Hematopoietic multipotent progenitor cell (in vitro differentiated cells): ENCODE measurements at regions not wholly inside any gene's neighbourhood (a gene's known extent, or its start where the extent isn't known, plus 50 kb on each side); places are given as distances from the start of the nearest gene placed in this dataset.

Source experiments
- DNase-seq, 3 donors: peaks; one replicate each; pipeline ENCODE4 v3.0.0-alpha.2; 2011 to 2015; ENCODE audit warnings: low read depth in 2 of 3, low spot score in 2 of 3

DNA sequence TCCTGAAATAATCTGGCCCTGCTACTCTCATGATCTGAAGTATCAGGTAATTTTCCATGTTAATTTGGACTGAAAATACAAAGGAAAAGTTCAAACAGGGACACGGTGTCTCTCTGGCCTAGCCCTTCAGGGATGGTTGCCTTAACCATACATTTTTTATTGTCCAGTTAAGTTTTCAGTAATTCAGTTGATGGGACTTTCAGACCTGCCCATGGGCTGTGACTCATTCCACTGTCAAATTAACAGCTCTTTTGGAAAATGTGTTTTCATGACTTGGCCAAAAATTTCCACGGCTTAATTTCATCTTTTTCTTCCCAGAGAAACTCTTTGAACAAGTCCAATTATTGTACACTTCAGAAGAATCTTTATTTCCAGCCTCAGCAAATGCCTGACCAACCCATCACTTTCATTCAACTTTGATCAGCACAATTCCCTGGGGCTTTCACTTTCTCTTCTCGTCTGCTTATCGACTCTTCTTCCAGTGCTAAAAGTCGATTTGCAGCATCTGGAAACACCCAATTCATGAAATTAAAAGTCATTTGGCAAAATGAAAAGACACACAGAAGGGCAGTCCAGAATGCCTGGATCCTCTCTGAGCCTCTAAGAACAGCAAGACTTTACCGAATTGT lies 293.9 kb downstream of the RAB28 start:
- no peak for DNase-seq

DNA sequence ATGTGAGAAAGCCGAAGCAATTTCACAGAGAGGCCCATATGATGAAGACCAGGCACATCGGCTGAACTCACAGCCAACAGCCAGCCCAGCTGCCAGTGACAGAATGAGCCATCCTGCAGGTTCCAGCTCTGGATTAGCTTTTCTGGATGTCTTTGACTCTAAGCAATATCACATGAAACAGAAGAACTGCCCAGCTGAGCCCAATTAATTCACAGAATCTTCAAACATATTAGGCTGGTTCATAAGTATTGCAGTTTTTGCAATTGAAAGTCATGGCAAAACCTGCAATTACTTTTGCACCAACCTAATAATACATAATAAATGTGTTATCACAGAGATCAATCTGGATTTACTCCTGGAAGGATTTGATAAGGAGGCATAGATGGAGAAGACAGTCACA lies 299.9 kb downstream of the RAB28 start:
- no peak for DNase-seq

DNA sequence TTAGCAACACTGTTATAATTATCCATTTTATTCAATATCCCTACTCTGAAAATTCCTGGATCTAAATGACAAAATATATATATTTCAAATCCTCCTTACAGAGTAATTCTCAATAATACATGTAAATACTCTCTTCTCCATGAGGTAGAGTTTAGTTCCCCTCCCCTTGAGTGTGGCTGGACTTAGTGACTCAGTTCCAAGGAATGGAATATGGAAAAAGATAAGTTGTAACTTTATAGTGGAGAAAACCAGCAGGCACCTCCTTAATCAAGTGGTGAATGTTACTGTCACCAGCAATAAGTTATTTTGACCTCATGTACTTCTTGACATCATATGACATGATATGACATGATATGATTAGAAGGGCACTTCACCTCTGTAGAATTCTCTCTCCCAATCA lies 302.0 kb downstream of the RAB28 start:
- no peak for DNase-seq

DNA sequence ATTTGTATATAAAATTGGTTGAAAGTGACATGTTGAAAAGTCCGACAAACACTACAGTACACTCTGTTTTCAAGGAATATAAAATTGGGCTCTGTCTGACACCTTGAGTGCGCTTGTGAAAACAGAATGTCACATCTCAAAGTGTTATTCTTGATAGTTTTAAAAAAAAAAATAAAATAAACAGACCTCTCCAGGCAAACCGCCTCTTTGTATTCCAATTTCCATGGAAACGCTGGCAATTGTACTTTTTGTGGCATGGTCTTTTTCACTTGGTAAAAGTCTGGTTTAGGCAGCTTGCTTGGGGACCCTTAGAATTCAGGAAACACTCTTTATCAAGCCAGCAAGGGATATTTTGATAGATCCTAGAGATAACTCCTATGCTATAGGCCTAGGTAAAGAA lies 302.5 kb downstream of the RAB28 start:
- no peak for DNase-seq

DNA sequence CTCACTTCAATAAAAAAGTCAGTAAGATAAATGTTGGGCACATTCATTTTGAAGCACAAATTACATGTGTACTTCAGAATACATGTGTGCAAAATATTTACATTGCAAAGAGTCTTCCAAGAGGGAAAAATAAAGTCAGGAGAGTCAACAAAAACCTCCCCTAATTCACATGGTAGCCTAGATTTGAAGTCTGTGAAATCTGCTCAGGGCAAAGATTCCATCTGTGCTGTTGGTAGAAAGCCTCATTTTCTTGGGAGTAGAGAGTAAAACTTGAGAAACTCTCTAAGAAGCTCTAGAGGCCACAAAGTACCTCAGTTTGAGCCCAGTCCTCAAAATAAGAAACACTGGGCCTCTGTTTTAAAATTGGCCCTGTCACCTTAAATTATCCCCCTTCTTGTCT lies 303.4 kb downstream of the RAB28 start:
- DNase-seq = no peak

DNA sequence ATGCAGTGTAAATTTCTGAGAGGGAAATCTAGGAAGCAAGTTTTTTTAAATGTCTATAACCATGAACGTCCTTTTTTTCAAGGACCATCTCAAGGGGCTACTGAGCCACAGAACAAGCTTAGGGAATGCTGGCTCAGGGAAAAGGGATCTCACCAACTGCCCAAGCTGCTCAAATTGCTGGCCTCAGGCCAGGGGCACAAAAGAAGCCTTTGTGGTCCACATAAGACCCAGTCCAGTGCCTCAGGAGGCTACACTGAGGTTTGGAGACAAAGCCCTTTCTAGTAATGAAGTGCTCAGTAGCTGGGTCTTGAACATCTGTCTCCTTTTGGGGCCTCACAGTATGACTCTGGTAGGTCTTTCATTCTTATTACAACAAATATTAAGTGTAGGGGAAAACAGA lies 305.5 kb downstream of the RAB28 start:
- no peak for DNase-seq

DNA sequence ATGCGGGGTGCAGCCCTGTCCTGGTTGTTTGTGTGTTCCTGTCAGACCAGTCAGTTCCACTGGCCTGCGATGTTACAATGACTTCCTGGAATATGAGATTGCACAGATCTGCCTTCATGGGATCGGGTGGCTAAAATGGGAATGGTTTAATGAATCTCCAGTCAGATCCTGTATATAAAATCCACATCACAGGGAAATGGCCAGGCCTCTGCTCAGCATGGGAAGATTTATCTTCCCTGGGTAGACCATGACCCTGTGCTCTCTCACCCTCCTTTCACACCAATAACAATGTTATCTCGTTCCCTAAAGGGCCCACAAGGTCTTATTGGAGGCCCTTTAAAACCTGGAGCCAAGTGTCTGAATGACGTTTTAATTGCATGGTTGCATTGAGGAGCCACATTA lies 307.4 kb downstream of the RAB28 start:
- no peak for DNase-seq

DNA sequence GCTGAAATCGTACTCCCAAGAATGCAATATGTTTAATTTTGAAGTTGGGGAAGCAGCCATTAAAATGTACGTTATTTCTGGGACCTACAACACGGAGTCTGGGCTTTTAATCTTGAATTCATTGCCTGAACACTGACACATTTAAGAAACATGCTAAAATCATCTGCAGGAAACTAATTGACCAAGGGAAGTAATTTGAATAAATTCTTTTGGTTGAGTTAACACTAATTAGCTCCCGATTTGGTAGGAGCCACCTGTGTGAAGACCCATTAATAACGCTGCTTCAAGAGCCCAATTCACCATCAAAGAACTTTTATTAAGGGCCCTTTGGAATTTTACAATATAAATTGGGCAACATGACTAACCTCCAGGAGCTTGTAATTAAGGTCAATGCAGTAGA lies 309.2 kb downstream of the RAB28 start:
- no peak for DNase-seq

DNA sequence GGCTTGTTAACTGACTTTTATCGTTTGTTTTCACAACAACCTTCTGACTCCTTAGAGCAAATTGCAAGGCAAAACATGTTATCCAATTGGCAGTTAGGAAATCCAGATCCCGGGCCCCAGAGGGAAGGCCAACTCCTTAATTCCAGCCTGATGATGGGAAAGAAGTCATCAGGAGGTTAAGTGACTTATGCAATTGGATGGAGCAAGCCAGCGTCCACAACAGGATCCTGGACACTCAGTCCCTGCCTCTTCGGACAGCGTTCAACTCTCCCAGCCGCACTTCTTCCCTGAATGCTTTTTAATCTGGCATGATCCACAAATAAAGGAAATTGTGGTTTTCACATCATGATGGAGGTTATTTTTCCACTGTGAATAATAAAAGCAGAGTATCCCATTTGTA lies 310.1 kb downstream of the RAB28 start:
- DNase-seq = no peak

DNA sequence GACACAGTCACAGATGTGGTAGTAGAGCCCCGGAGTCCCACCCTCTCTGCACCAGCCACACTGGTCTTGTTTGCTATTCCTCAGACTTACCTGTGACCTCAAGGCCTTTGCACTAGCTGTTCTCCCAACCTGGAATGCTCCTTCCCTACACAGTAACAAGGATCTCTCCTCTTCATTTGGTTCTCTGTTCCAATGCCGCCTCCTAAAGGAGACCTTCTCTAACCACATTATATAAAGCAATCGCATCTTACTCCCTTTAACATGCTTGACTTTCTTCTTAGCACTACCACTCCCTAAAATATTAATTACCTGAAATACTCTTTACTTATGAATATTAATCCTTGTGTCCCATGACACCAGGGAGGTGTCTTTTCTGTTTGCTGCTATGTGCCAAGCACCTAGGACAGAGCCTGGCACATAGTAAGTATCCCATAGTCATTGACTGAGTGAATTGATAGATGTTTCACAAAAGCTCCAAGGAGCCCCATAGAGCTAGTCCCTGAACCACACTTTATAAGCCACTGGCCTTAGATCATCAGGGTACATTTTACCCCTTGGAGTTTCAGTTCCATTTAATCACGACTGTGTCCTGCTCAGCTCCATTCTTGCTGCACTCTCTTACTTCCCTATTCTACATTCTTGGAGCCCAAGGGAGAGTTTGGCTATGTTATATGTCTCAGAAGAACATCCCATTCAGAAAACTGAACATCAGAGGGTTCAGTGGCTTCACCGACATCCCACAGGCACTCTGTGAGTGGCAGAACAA lies 312.7 kb downstream of the RAB28 start:
- DNase-seq = no peak

DNA sequence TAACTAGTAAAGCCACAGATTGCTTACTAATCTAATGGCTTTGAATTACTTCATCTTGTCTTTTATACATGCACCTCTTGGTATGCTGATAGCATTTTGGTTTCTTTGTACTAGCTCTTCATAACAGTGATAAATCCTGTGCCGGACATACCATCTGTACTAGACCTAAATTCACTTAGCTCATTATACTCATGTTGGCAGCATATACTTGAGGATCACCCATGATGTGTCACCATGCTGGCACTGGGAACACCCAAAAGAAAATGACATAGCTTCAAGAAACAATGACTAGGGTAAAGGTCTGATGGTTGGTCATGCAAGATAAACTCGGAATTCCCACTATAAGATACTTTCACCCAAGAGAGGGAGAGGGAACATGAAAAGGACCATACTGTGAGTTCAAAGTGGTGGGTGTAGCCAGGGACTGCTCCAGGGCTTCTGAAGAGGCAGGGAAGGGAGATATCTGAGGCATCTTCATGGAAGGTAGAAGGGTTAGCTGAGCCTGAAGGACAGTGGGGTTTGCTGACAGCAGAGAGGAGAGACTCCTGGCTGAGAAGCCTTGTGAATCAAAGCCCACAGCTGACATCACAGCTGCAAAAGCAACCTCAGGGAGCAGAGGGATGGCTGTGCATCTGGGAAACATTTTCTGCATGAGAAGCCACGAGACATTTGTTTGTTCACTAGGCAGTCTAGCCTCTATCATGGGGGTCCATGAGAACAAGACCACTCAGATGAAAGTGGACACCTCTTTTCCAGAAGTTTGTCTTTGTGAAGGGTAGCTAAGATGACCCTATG lies 314.2 kb downstream of the RAB28 start:
- DNase-seq = no peak

DNA sequence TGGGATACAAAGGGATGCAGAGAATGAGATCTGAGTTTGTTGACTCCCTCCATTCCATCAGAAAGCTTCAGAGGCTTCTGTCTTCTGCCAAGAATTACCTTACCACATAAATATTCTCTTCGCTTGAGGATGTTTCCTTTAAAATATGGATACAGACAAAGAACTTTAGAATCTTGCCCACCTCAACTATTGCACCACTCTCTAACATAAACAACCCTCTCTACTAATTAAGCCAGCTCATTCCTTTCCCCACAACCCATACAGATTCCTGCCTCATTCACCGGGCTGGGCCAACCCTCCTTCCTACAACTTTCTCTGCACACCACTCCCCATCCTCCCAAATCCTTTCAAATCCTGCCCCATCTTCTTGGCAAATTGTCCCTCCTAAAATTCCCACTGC lies 315.8 kb downstream of the RAB28 start:
- DNase-seq = no peak

DNA sequence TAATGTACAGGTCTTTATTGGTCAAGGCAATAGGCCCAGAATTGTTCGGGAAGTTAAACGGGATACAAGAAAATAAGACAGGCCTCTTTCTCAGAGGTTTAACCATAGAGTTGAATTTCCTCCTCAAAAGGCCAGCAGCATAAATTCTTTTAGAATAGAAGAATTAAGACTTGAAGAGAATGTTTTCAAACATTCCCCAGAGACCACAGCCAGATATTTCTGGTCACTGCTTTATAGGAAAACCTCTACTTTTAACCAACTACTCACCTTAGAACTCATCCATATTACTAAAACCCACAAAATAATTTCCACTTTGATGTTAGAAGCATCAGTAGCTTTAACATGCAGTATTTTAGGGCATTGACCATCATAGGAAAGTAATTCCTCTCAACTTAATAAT lies 317.9 kb downstream of the RAB28 start:
- DNase-seq = no peak

DNA sequence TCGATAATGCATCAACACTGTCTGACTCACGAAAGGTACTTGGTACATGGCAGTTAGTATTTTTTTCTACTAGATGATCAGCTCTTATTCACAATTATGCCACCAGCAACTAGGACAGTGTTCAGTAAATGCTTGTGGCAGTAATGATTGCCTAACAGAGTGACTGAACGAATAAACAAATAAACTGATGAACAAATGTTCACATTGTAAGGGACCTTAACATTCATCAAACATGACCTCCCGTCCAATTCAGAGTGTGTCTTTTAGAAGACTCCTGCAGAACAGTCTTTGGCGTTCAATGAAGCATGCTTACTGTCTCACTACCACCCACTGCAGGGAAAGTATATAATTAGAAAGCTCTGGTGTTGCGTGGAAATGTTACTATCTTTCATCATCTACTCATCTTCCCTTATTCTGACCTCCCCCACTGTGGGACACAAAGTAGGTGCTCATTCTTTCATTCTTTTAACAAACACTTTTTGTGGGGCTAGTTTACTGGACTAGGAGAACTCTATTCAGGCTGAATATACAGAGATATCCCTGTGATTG lies 319.3 kb downstream of the RAB28 start:
- DNase-seq = no peak

DNA sequence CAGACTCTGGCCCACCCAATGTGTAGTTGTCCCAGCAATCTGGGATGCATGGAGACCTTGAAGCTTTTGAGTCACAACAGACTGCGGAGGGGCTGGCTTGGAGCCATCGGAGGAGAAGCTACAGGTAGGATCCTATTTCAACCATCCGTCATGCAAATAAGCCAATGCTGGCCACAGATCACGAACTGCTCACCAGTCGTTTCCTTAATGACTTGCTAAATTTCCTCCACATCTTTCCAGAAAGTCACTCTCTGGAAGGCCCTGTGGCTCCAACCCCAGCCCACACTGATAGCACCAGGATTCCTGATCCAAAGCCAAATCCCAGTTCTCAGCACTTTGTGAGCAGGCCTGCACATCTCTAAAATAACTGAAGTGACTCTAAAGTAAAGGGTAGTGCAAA lies 321.3 kb downstream of the RAB28 start:
- no peak for DNase-seq

DNA sequence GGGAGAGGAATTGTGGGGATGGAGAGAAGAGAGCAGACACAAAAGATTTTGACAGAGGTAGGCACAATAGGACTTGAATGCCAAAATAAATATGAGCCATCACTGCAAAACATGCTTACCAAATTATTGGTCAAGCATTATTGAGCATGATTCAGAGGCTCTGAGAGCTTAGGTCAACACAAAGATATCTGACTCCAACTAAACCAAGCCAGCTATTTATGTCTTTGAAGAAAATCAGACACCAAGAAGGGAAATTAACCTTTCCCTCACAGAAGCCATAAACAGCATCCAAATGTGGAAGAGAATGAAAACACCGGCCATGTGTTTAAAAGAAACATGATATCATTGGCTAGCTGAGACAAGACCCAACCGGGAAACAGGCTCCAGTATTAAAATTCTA lies 323.2 kb downstream of the RAB28 start:
- no peak for DNase-seq

DNA sequence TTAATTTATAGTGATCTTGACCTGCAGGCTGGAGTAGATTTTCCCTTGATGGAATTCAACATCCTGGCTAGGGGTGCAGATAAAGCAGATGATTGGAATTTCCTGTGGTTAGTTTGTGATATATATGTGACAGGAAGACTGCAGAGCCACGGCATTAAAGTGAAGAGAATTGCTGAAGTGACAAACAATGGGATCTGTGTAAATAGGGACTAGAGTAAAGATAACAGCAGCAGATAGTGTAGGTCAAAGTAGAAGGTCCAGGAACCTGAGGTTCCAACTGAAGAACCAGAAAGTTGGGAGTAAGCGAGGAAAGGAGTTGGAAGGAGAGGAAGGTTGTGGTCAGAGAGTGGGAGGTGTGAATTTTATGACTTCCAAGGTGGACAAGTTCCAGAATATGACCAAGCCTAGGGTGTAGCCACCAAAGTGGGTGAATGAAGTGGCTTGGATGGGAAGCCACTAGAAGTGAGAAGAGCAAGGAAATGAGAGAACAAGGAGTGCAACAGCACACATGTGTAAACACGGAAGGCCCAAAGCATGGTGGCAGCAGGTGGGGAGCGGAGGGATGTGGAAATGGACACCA lies 325.0 kb downstream of the RAB28 start:
- no peak for DNase-seq

DNA sequence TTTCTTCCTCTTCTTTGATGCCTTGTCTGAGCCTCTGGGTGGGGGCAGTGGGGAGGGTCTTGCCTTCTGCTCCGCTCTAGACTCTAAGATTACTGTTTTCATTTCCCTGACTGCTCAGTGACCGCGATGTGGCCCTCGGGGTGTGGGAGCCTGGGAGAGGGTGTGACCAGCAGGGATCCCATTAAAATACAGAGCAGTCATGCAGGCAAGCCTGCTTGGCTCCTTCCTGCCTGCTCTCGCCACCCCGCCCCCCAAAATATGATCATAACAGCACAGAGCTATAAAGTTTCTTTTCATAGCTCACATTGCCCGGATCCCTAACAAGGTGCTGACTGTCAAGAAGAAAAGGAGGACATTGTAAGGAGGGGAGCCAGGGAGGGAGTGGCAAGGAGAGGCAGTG lies 332.9 kb downstream of the RAB28 start:
- no peak for DNase-seq

DNA sequence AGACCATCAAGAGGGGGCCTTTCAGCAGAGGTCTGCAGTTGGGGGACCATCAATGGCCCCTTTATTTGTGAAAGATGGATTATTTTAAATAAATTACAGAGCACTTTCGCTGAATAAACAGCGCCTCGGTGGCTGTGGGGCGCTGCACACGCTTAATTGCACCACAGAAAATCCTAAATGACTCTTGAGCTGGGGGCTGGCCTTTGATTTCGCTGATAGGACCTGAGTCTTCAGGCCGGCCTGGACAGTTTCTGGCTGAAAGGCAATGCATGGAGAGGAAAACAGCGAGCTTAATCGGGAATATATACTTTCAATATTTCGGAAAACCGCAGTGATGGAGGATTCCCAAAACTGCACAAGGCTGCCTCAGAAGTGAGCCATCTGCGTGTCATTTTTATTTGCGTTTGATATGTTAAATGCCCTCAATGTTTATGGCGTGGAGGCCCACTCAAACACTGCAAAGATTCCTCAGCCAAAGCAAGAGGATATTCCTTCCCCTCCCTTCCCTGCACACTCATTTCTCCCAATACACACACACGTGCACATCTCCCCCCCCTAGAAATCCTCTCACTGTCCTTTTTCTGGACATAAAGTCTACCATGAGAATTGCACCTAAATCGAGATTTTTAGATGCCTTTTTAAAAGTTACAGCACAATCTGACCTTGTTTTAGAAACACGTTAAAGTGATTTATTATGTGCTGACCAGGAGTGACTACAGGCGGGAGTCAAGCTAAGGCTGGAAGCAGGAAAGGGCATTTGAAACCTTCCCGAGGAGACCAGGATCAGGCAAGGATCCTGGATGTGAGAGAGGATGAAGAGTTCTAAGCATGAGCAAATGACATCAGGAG lies 340.7 kb downstream of the RAB28 start:
- DNase-seq = no peak

DNA sequence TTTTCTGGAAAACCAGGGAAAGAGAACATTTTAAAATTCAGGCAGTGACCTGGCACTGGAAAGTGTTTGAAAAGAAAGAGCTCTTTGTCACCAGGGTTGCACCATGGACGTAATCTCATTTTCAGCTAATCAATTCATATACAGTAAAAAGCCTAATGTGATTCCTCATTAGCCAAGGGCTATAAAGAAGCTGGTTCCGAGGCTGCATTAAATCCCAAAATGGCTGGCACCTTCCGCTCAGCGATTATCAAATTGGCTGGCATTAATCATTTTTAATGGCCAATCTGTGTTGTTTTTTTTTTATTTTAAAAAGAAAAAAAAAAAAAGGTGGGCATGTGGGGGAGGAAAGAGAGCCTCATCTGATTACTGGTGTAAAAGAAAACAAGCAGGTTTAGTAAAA lies 341.4 kb downstream of the RAB28 start:
- DNase-seq = no peak
